ENCODE measurements at regions not wholly inside any gene's neighbourhood (a gene's known extent, or its start where the extent isn't known, plus 50 kb on each side); places are given as distances from the start of the nearest gene placed in this dataset.

DNA sequence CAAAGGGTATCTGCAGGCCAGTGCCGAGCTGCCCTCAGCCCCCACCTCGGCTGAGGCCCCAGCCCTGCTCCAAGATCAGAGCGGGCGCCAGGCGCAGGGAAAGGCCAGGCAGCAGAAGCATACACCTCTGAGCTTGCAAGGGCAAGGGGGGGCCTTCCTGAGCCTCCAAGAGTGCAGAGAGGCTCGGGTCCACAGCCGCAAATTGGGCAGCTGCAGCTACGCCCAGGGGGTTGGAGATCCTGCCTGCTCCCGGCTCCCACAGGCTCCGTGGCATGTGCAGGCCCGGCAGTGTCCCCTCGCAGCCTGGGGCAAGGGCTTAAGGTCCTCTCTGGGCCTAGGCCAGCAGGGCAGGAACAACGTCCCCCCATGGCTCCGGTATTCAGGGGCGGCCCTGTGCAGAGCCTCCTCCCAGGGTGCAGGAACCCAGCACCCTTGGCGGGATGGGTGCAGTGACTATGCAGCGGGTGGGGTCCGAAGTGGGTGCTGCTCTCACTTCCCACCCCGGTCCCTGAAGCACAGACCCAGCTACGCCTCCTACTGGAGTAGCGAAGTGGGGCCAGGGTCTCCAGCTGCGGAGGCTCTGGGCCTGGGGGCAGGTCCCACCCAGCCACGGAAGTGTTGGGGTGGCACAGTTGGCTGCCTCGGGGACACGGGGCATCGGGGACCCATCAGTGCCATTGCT is 120.2 kb upstream of the TMEFF2 start:
- TF ChIP-seq, protein P1, sequence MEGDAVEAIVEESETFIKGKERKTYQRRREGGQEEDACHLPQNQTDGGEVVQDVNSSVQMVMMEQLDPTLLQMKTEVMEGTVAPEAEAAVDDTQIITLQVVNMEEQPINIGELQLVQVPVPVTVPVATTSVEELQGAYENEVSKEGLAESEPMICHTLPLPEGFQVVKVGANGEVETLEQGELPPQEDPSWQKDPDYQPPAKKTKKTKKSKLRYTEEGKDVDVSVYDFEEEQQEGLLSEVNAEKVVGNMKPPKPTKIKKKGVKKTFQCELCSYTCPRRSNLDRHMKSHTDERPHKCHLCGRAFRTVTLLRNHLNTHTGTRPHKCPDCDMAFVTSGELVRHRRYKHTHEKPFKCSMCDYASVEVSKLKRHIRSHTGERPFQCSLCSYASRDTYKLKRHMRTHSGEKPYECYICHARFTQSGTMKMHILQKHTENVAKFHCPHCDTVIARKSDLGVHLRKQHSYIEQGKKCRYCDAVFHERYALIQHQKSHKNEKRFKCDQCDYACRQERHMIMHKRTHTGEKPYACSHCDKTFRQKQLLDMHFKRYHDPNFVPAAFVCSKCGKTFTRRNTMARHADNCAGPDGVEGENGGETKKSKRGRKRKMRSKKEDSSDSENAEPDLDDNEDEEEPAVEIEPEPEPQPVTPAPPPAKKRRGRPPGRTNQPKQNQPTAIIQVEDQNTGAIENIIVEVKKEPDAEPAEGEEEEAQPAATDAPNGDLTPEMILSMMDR (IDR thresholded peaks at IDR 0.05; ENCODE audit: low read length), result no peak
- no peak for TF ChIP-seq EZH2 (optimal IDR thresholded peaks at IDR 0.05; ENCODE audit: low read depth, low read length)
- no peak for TF ChIP-seq EZH2phosphoT487 (IDR thresholded peaks at IDR 0.05; ENCODE audit: low read length)
- no peak overlapping the region for H3K4me2 ChIP-seq (ENCODE audit: low read depth, low read length)
- 0 out of 2 replicates have a peak, but pooled peaks cover 3% of the 10 kb centered on the region for H3K4me1 ChIP-seq (ENCODE audit: low read length)
- H3K27me3 ChIP-seq (replicated peaks; ENCODE audit: insufficient read depth, low read length), result no peaks in the 10 kb centered on the region
- no peak overlapping the region for H3K9ac ChIP-seq (ENCODE audit: low read length)
- H2AFZ ChIP-seq (ENCODE audit: low read length), result no peak overlapping the region
- no peak overlapping the region for H3K27ac ChIP-seq (ENCODE audit: low read length)
- no peak for DNase-seq
- no peak overlapping the region for H3K4me3 ChIP-seq (ENCODE audit: low read length)
- H3K9me3 ChIP-seq (replicated peaks; ENCODE audit: insufficient read depth, low read length), result no peaks in the 10 kb centered on the region
- no peaks in the 10 kb centered on the region for H3F3A ChIP-seq (ENCODE audit: insufficient read depth, low read length)
- H3K79me2 ChIP-seq (ENCODE audit: low read length), result no peaks in the 10 kb centered on the region
- H3K9me2 ChIP-seq (replicated peaks; ENCODE audit: insufficient read depth, low read length), result no peaks in the 10 kb centered on the region
- H4K20me1 ChIP-seq (ENCODE audit: insufficient read depth, low read length), result no peaks in the 10 kb centered on the region
- H3K36me3 ChIP-seq (replicated peaks; ENCODE audit: insufficient read depth, low read length), result no peaks in the 10 kb centered on the region

DNA sequence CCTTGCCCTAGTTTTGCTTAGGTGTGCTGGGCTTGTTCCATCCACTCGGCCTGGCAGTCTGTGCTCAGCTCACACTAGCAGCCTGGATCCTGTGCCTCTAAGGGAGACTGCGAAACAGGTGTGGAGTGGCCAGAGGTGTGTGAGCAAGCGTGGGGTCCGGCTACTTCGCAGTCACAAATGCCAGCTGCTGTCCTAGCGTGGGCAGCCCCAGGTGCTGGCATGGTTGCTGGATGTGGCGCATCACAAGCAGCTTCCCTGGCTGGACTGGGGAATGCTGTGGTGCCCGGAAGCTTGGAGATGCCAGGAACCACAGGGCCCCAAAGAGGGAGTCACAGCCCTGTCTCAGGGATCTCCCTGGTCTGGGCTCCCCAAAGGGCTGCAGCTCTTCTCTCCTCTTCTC is 119.0 kb upstream of the TMEFF2 start:
- Histone ChIP-seq H3K79me2 (ENCODE audit: low read length) (no peaks in the 10 kb centered on the region), H4K20me1 (ENCODE audit: insufficient read depth, low read length) (no peaks in the 10 kb centered on the region), H3K4me1 (ENCODE audit: low read length) (0 out of 2 replicates have a peak, but pooled peaks cover 3% of the 10 kb centered on the region), H3K27ac (ENCODE audit: low read length) (no peak overlapping the region), H3K9me3 (replicated peaks; ENCODE audit: insufficient read depth, low read length) (no peaks in the 10 kb centered on the region), H3F3A (ENCODE audit: insufficient read depth, low read length) (no peaks in the 10 kb centered on the region), H3K4me3 (ENCODE audit: low read length) (no peak overlapping the region), H3K4me2 (ENCODE audit: low read depth, low read length) (no peak overlapping the region), H3K27me3 (replicated peaks; ENCODE audit: insufficient read depth, low read length) (no peaks in the 10 kb centered on the region), H3K36me3 (replicated peaks; ENCODE audit: insufficient read depth, low read length) (no peaks in the 10 kb centered on the region), H3K9me2 (replicated peaks; ENCODE audit: insufficient read depth, low read length) (no peaks in the 10 kb centered on the region), H2AFZ (ENCODE audit: low read length) (no peak overlapping the region), H3K9ac (ENCODE audit: low read length) (no peak overlapping the region)
- DNase-seq, result no peak
- TF ChIP-seq, protein P1 (IDR thresholded peaks at IDR 0.05; ENCODE audit: low read length), result no peak
- TF ChIP-seq EZH2phosphoT487 (IDR thresholded peaks at IDR 0.05; ENCODE audit: low read length) (no peak), EZH2 (optimal IDR thresholded peaks at IDR 0.05; ENCODE audit: low read depth, low read length) (no peak)

DNA sequence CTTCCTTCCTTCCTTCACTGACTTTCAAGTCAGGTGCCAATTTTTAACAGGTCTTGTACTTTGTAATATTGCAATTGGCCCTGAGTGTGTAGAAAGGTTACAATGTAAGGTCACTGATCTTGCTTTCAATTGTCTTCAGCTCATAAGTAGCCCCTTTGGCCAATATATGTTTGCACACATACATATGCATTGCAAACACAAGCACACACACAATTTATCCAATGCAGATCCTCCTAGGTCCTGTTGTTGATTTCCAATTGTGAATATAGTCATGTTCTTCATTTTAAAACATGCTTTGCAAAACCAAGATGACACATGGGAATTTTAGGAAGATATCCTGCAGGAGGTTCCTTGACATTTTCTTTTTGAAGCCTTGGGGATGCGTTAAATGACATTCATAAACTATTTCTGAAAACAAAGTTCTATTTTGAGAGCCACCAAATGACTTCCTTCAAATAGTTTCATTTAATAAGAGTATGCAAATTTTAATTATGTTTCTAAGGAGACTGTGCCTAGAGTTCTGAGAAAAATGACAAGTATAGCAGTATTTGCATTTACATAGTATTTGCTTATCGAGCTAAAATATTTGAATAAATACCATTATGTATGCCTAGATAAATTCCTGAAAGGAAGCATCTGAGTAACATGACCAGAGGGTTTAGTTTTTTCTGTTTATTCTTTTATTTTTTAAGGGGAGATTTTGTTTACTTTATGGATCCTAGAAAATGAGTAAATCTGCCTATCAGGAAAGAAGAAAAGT is 117.1 kb upstream of the TMEFF2 start:
- TF ChIP-seq, protein P1 (IDR thresholded peaks at IDR 0.05; ENCODE audit: low read length), result no peak
- TF ChIP-seq EZH2phosphoT487 (IDR thresholded peaks at IDR 0.05; ENCODE audit: low read length) (no peak), EZH2 (optimal IDR thresholded peaks at IDR 0.05; ENCODE audit: low read depth, low read length) (no peak)
- no peaks in the 10 kb centered on the region for H4K20me1 ChIP-seq (ENCODE audit: insufficient read depth, low read length)
- no peak for DNase-seq
- H3F3A ChIP-seq (ENCODE audit: insufficient read depth, low read length), result no peaks in the 10 kb centered on the region
- H3K4me1 ChIP-seq (ENCODE audit: low read length), result 0 out of 2 replicates have a peak, but pooled peaks cover 3% of the 10 kb centered on the region
- no peaks in the 10 kb centered on the region for H3K79me2 ChIP-seq (ENCODE audit: low read length)
- no peak overlapping the region for H3K4me3 ChIP-seq (ENCODE audit: low read length)
- no peaks in the 10 kb centered on the region for H3K9me2 ChIP-seq (replicated peaks; ENCODE audit: insufficient read depth, low read length)
- no peak overlapping the region for H2AFZ ChIP-seq (ENCODE audit: low read length)
- no peak overlapping the region for H3K4me2 ChIP-seq (ENCODE audit: low read depth, low read length)
- H3K9me3 ChIP-seq (replicated peaks; ENCODE audit: insufficient read depth, low read length), result no peaks in the 10 kb centered on the region
- H3K27ac ChIP-seq (ENCODE audit: low read length), result no peak overlapping the region
- no peak overlapping the region for H3K9ac ChIP-seq (ENCODE audit: low read length)
- no peaks in the 10 kb centered on the region for H3K36me3 ChIP-seq (replicated peaks; ENCODE audit: insufficient read depth, low read length)
- H3K27me3 ChIP-seq (replicated peaks; ENCODE audit: insufficient read depth, low read length), result no peaks in the 10 kb centered on the region
